ENCODE measurements at regions not wholly inside any gene's neighbourhood (a gene's known extent, or its start where the extent isn't known, plus 50 kb on each side); places are given as distances from the start of the nearest gene placed in this dataset.

DNA sequence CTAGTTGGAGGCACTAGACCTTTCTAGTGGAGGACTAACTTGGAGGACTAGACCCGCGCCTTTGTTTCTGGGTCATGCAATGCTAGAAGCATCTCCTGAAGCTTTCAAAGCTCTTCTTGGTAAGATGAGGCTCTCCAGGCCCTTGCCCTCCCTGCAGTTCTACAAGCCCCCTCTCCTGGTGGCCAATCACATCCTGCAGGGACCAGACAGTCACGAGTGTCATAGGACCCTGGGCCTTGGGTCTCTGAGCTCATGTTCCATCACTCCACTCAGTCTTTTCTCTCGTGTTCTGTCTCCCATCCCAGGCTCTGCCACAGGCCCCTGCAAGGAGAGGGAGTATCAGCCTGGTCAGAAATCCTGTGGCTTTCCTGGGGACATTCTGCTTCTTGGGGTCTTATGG lies 119.6 kb downstream of the CYLD start:
- TF ChIP-seq, protein P1, sequence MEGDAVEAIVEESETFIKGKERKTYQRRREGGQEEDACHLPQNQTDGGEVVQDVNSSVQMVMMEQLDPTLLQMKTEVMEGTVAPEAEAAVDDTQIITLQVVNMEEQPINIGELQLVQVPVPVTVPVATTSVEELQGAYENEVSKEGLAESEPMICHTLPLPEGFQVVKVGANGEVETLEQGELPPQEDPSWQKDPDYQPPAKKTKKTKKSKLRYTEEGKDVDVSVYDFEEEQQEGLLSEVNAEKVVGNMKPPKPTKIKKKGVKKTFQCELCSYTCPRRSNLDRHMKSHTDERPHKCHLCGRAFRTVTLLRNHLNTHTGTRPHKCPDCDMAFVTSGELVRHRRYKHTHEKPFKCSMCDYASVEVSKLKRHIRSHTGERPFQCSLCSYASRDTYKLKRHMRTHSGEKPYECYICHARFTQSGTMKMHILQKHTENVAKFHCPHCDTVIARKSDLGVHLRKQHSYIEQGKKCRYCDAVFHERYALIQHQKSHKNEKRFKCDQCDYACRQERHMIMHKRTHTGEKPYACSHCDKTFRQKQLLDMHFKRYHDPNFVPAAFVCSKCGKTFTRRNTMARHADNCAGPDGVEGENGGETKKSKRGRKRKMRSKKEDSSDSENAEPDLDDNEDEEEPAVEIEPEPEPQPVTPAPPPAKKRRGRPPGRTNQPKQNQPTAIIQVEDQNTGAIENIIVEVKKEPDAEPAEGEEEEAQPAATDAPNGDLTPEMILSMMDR (IDR thresholded peaks at IDR 0.05), result no peak
- no peak for TF ChIP-seq POLR2A (IDR thresholded peaks at IDR 0.05)
- TF ChIP-seq EP300 (IDR thresholded peaks at IDR 0.05; ENCODE audit: low read depth), result no peak
